ENCODE measurements at regions not wholly inside any gene's neighbourhood (a gene's known extent, or its start where the extent isn't known, plus 50 kb on each side); places are given as distances from the start of the nearest gene placed in this dataset.

- no peak for TF ChIP-seq EZH2 (IDR thresholded peaks at IDR 0.05; ENCODE audit: low read length, missing control alignments)
- no peak for TF ChIP-seq CTCF (conservative IDR thresholded peaks at IDR 0.05 in 1 of 2, IDR thresholded peaks at IDR 0.05 in 1 of 2; ENCODE audit: low read depth in 1 of 2, low read length in 2 of 2)
- Histone ChIP-seq H2AFZ (ENCODE audit: low read length) (no peak overlapping the region), H3K9ac (ENCODE audit: insufficient read depth, low read length) (no peak overlapping the region), H3K9me3 (ENCODE audit: control insufficient read depth, insufficient read depth, low read depth, low read length) (no peaks in the 10 kb centered on the region), H3K79me2 (ENCODE audit: control insufficient read depth, insufficient read depth, low read length) (no peaks in the 10 kb centered on the region), H3K27ac (ENCODE audit: insufficient read depth, low read length) (no peak overlapping the region), H3K4me3 (replicated peaks in 1 of 4; ENCODE audit: control extremely low read depth in 1 of 4, insufficient read depth in 1 of 4, low read depth in 3 of 4, low read length in 4 of 4) (no peak overlapping the region), H3K4me1 (ENCODE audit: control insufficient read depth, extremely low read depth, insufficient read depth, low read length) (no peaks in the 10 kb centered on the region), H3K4me2 (ENCODE audit: extremely low read depth, insufficient read depth, low read length) (no peak overlapping the region), H3K36me3 (ENCODE audit: control insufficient read depth, insufficient read depth, low read length) (no peaks in the 10 kb centered on the region), H4K20me1 (ENCODE audit: control insufficient read depth, extremely low read depth, insufficient read depth, low read length) (no peaks in the 10 kb centered on the region), H3K27me3 (ENCODE audit: control insufficient read depth, insufficient read depth, low read length) (no peaks in the 10 kb centered on the region)
- no peak for DNase-seq (ENCODE audit: low read depth in 2 of 2)
Measured at GRCh38 chr2:75367401-75367800, 168.1 kb upstream of the TACR1 start.

GRCh38 chr2:75361486-75361885, 162.2 kb upstream of the TACR1 start:
- Histone ChIP-seq H3K4me3 (replicated peaks in 1 of 4; ENCODE audit: control extremely low read depth in 1 of 4, insufficient read depth in 1 of 4, low read depth in 3 of 4, low read length in 4 of 4) (no peak overlapping the region), H3K4me2 (ENCODE audit: extremely low read depth, insufficient read depth, low read length) (no peak overlapping the region), H3K27ac (ENCODE audit: insufficient read depth, low read length) (no peak overlapping the region), H4K20me1 (ENCODE audit: control insufficient read depth, extremely low read depth, insufficient read depth, low read length) (no peaks in the 10 kb centered on the region), H2AFZ (ENCODE audit: low read length) (no peak overlapping the region), H3K79me2 (ENCODE audit: control insufficient read depth, insufficient read depth, low read length) (no peaks in the 10 kb centered on the region), H3K9me3 (ENCODE audit: control insufficient read depth, insufficient read depth, low read depth, low read length) (no peaks in the 10 kb centered on the region), H3K9ac (ENCODE audit: insufficient read depth, low read length) (no peak overlapping the region), H3K27me3 (ENCODE audit: control insufficient read depth, insufficient read depth, low read length) (no peaks in the 10 kb centered on the region), H3K36me3 (ENCODE audit: control insufficient read depth, insufficient read depth, low read length) (no peaks in the 10 kb centered on the region), H3K4me1 (ENCODE audit: control insufficient read depth, extremely low read depth, insufficient read depth, low read length) (no peaks in the 10 kb centered on the region)
- TF ChIP-seq EZH2 (IDR thresholded peaks at IDR 0.05; ENCODE audit: low read length, missing control alignments), result no peak
- no peak for TF ChIP-seq CTCF (conservative IDR thresholded peaks at IDR 0.05 in 1 of 2, IDR thresholded peaks at IDR 0.05 in 1 of 2; ENCODE audit: low read depth in 1 of 2, low read length in 2 of 2)
- no peak for DNase-seq (ENCODE audit: low read depth in 2 of 2)

- no peak for TF ChIP-seq CTCF (conservative IDR thresholded peaks at IDR 0.05 in 1 of 2, IDR thresholded peaks at IDR 0.05 in 1 of 2; ENCODE audit: low read depth in 1 of 2, low read length in 2 of 2)
- TF ChIP-seq EZH2 (IDR thresholded peaks at IDR 0.05; ENCODE audit: low read length, missing control alignments), result no peak
- Histone ChIP-seq H3K4me3 (replicated peaks in 1 of 4; ENCODE audit: control extremely low read depth in 1 of 4, insufficient read depth in 1 of 4, low read depth in 3 of 4, low read length in 4 of 4) (no peak overlapping the region), H3K9me3 (ENCODE audit: control insufficient read depth, insufficient read depth, low read depth, low read length) (no peaks in the 10 kb centered on the region), H3K27ac (ENCODE audit: insufficient read depth, low read length) (no peak overlapping the region), H3K9ac (ENCODE audit: insufficient read depth, low read length) (no peak overlapping the region), H4K20me1 (ENCODE audit: control insufficient read depth, extremely low read depth, insufficient read depth, low read length) (no peaks in the 10 kb centered on the region), H2AFZ (ENCODE audit: low read length) (no peak overlapping the region), H3K27me3 (ENCODE audit: control insufficient read depth, insufficient read depth, low read length) (no peaks in the 10 kb centered on the region), H3K4me2 (ENCODE audit: extremely low read depth, insufficient read depth, low read length) (no peak overlapping the region), H3K4me1 (ENCODE audit: control insufficient read depth, extremely low read depth, insufficient read depth, low read length) (no peaks in the 10 kb centered on the region), H3K36me3 (ENCODE audit: control insufficient read depth, insufficient read depth, low read length) (no peaks in the 10 kb centered on the region), H3K79me2 (ENCODE audit: control insufficient read depth, insufficient read depth, low read length) (no peaks in the 10 kb centered on the region)
- DNase-seq (ENCODE audit: low read depth in 2 of 2), result no peak
Measured at GRCh38 chr2:75360945-75361344, 161.6 kb upstream of the TACR1 start.

Data from fibroblast of lung (primary cell).